ENCODE measurements at regions not wholly inside any gene's neighbourhood (a gene's known extent, or its start where the extent isn't known, plus 50 kb on each side); places are given as distances from the start of the nearest gene placed in this dataset.
"Not testable (repeated sequence)": the region's sequence is repeated elsewhere in the genome, so short reads cannot be mapped to it uniquely, and the experiment has no call there.

DNA sequence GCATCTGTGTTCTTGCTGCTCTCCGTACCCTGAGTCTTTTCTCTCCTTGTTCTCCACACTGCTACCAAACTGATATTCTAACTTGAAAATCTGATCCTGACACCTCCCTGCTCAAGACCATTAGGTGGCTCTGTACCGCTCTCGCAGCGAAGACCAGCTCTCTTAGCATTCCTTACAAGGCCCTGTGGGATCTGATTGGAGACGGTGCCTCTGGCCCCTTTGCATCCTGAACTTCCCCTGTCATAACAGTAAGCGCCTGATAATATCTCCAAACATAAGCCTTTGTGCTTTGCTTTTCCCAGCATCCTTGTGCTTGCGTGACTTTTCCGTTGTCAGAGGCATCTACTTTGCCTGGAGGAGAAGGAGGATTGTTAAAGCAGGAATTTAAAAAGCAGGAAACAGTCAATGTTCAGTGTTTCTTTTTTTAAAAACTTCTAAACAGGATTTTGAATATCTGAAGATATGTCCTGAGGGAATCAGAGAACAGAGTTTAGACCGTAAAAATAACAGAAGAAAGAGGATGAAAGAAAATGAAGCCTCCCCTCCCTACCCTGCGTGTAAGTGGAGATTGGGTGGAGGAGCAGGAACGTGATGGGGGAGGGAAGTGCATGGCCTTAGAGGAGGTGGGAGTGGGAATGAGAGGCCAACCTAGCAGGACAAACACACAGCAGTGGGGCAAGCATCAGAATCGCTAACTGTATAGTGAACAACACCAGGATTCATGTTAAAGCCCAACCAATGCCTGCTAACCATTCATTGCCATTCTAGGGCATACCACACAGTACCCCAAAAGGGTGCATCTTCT lies 89.2 kb upstream of the STMND1 start:
- no peak for DNase-seq (ENCODE audit: low read depth)

DNA sequence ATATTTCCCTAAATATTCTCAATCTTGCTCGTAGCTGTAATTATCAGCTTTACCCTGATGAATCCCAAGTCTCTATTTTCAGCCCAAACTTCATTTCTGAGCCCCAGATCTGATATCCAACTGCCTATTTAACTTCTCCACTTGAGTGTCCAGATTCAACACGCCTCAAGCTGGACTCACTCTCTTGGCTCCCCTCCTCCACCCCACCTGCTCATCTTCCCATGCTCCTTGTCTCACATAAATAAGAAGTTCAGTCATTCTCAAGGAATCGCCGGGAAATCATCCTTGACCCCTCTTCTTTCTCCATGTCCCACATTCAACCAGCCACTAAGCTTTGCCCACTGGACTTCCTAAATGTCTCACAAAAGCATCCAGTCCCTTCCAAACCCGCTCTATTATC lies 89.9 kb upstream of the STMND1 start:
- no peak for DNase-seq (ENCODE audit: low read depth)

DNA sequence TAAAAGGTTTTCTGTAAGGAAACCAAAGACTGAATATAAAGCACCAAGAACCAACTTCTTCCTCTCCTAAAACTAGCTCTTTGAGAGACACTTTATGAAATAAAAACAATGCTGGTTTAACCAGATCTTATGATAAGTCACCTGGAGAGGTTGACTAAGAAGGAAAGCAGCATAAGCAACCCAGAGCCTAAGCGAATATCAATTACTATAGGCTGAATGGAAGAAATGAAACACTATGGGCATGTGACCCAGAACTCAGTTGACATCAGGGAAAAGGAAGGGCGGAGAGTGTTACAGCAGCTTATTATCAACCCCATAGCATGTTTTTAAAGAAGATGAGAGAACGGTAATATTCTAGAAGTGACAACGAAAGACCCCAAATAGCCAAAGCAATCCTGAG lies 94.1 kb upstream of the STMND1 start:
- DNase-seq (ENCODE audit: low read depth), result no peak

DNA sequence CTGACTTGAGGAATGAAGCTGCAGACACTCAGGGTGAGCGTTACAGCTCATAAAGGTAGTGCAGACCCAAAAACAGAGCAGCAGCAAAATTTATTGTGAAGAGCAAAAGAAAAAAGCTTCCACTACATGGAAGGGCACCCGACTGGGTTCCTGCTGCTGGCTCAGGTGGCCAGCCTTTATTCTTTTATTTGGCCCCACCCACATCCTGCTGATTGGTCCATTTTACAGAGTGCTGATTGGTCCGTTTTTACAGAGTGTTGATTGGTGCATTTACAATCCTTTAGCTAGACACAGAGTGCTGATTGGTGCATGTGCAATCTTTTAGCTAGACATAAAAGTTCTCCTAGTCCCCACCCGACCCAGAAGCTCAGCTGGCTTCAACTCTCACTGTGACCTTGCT lies 95.3 kb upstream of the STMND1 start:
- no peak for DNase-seq (ENCODE audit: low read depth)

DNA sequence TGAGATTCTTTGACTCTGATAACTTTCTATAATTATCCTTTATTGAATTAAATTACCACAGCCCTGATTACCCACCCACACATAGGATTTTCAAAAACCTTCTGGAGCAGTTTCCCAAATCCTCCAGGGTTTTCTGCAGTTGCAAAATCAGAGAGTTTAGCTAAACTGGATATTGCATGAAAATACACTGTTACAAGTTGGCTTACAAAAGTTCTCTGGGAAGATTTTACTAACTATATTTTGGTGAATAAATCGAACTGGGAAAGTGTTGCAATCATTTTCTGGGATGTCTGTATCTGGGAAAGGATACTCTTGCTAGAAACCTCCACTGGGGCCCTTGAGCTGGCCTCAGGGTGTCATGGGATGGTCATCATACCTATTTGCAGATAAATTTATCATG lies 97.6 kb upstream of the STMND1 start:
- DNase-seq (ENCODE audit: low read depth), result no peak

DNA sequence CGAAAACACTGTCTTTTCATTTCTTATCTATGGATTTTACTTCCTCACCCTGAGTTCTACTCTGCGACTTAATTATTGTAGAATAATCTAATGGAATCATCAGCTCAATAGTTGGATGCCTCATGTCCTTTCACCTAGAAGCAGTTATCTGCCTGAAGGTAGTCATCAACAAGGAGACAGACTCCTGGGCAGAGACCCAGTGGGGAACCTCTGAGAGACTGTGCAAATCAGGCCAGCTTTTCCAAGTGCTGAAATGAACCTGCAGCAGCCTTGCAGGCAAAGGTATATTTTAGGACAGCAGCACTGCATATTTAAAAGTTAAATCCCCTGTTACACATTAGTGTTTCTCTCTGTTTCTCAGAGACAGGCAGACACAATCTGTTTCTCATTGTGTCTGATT lies 99.7 kb upstream of the STMND1 start:
- no peak for DNase-seq (ENCODE audit: low read depth)

DNA sequence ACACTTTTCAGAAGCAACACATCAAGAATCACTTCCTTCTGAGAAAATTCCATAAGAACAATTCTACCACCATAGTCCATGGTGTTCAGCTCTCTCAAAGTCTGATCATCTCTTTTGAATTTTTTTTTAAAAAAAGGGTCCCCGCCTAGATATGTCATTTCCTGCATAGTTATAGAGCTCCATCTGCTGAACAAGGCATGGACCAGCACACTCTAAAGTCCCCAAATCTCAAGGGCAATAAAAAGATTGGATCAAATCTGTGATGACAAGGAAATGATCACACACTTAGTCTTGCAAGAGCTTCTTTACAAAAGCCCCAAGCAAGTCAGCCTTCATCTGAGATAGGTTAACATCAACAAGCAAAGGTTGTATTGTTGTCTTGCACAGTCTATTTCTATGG lies 100.7 kb upstream of the STMND1 start:
- no peak for DNase-seq (ENCODE audit: low read depth)

DNA sequence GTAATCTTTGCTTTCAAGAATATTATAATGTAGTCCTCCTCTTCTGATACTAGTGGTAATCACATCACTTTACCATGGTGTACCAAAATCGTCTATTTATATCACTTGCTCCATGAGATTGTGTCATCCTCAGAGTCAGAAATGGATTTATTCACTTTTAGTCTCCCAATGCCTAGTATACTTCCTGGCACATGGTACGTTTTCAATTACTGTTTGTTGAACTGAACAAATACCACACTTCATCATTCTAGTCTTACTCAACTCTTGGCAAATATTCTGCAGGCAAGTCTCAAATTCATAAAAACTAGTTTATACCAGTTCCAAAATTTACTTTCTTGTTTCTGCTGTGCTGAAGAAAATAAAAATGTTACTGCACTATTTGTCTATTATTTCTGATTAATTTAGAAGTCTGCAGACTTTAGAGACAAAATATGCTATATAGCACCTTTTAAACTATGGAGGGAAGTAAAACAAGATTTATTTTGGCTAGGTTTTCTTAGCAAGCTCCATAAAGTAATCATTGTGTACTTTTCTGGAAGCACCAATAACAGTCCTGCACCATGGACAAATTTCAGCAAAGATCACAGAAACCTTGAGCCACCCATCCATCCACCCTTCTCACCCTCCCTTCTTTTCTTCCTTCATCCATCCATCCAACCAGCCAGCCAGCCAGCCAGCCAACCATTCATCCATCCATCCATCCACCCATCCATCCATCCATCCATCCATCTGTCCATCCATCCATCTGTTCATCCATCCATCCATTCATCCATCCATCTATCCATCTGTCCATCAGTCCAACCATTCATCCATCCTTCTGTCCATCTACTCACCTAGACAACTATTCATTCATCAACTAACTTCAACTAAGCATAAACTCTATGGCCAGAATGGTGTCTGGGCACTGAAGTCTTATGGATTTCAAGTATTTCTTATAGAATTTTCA lies 102.1 kb upstream of the STMND1 start:
- no peak for DNase-seq (ENCODE audit: low read depth)

DNA sequence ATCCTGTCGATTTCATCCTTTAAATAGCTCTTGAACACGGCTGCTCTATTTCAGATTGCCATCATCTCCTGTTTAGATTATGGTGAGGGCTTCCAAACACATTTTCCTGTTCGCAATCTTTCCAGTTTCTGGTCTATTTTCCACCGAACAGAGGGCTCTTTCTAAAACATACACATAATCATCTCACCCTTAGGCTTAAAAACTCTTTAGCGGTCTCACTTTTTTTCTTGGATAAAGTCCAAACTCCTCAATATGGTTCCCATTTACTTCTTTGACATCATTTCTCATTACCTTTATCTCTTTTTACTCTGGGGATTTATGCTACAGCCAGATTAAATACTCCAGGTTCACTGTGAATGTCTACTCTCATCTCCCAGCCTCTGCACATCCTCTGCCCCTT lies 103.4 kb upstream of the STMND1 start:
- no peak for DNase-seq (ENCODE audit: low read depth)

DNA sequence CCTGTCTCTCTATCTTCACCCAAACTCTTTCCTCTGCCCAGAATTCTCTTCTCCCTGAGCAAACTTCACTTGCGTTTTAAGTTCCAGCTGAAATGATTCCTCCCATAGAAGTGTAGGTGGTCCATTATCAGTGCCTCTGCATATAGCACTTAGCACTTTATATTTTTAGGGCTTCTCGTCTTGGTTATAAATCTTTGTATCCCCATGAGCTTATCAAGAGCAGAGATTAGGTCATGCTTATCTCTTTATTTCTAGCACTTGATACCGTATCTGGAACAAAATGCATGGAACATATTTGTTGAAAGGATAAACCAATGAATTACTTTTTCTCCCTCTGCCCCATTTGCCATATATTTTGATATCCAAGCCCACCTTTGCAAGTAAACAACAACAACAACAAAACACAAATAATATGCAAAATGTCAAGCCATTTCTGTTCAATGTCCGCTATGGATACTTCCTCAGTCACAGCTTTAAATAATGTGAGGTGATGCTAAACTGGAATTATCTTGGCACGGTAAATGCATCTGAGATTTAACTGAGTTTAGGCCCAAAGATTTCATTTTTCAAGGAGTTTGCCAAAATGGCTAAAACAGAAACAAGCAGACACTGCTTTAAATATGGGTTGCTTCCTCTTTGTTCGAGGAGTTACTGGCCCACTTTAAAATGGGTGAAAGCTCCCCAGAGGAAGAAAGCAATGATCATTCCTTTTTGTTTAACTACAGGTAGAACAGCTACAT lies 106.2 kb upstream of the STMND1 start:
- DNase-seq (ENCODE audit: low read depth), result no peak

DNA sequence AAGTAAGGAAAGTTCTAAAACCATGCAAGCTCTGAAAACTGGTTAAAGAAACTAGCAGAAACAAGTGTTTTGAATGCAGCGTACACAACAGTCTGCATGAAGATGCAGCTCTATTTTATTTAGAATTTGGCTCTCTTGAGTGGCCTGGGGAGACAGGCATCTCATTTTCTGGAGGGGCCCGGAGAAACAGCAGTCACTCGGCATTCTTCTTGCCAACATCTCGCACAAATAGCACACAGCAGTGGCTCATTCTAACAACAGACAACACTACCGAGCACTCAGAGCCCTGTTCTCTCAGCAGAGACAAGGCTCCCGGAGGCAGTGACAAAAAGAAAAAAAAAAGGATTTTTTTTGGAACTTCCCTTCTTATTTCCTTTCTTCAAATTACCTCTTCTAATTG lies 108.5 kb upstream of the STMND1 start:
- DNase-seq (ENCODE audit: low read depth), result no peak

DNA sequence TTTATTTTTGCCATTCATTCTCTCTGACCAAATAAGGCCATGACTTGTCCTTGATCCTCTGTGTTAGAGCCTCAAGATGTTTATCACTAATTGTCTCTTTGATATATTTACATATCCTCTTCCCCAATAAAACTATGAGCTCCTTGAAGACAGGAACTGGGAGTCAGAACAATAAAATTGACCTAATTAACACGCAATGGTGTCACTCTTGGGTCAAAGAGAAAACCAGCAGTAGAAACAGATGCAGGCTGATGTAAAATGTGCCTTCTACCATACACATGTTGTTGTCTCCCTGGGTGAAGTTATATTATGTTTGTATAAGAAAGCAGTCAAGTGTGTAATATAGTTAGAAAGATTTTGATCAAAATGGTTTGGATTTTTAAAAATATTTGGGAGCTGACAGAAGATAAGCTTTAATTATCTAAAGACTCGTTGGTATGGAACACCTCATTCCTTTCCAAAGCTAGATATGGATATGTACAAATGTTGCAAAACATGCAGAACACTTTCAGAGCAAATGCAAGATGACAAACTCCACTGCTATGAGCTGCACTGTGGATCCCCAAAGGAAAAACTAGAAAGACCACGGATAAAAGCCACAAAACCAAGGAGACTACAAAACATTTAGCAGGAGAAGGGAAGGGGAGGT lies 109.7 kb upstream of the STMND1 start:
- DNase-seq (ENCODE audit: low read depth), result no peak

DNA sequence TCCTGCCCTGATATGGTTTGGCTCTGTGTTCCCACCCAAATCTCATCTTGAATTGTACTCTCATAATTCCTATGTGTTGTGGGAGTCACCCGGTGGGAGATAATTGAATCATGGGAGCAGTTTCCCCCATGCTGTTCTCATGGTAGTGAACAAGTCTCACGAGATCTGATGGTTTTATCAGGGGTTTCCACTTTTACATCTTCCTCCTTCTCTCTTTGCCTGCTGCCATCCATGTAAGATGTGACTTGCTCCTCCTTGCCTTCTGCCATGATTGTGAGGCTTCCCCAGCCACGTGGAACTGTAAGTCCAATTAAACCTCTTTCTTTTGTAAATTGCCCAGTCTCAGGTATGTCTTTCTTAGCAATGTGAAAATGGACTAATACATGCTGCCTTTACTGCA lies 111.9 kb upstream of the STMND1 start:
- not testable (repeated sequence) for DNase-seq (ENCODE audit: low read depth)

DNA sequence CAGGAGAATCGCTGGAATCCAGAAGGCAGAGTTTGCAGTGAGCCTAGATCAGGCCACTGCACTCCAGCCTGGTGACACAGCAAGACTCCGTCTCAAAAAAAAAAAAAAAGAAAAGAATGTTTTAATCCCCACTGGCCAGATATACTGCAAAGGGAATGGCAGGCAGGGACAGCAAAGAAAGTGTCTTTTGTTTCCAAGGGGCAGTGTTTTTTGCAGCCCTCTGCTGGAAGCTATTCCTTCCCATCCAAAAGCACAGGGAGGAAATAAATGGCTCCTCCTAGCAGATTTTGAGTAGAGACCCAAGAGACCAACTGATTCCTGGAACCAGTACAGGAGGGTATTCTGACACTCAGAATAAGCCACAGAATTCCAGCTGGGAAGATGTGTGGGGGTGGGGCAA lies 112.5 kb upstream of the STMND1 start:
- DNase-seq (ENCODE audit: low read depth), result no peak

DNA sequence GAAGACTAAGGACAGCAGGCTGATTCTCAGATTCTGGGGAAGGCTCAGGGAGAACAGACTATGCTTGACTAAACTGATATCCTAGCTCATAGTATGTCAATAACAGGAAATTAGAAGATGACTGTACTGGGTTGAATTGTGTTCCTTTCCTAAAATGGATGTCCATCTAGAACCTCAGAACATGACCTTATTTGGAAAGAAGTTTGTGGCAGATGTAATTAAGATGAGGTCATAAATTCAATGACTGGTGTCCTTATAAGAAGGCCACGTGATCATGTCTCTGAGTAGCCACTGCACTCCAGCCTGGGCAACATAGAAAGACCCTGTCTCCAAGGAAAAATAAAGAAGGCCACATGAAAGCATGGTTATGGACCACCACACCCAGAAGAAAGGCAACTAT lies 113.9 kb upstream of the STMND1 start:
- no peak for DNase-seq (ENCODE audit: low read depth)

DNA sequence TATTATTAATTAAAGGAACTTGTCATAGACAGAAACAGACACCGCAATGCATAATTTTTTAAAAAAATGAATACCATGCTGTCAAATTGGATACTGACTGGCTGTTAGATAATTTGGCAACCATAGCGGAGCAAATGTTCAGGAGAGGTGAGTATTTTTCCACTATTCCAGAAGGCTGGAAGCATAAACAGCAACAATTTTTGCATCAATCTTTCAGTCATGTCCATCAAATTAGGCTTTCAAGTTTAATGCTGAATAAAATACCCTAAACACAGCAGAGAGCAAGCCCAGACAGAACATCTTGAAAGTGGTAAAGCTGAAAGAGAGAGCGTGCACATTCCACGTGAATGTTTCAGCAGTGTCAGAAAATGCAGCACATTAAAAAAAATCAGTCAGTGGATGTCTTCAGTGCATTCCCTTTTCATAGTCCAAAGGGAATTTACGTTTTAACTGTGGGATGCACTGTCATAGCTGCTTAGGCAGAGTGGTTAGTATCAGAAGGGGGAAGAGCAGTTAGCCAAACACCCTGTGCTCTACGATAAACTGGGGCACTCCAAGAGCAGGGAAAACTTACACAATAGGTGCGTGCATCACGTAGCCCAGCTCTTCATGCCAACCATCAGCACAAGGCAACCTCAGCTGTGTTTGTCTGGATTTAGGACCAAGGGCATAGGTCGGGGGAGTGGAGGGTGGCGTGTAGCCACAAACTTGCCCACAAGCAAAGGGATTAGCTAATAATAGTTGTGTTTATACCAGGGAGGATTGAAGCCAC lies 116.2 kb upstream of the STMND1 start:
- DNase-seq (ENCODE audit: low read depth), result no peak

DNA sequence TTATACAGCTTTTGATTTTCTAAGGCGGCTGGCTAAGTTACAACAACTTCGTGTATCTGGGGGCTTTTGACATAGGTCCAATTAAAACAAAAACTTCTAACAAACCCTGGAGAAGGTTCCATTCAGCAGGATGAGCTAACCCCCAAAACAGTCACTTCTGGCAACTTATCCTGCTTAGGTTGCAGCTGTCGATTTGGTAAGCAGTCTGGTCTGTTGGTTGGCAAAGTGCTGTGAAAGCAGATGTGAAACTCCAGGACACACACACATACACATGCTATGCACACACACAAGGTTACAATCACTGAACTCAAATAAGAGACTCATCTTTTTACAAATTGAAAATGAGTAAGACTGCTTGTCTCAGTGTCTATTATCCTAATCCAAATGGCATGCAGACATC lies 119.0 kb upstream of the STMND1 start:
- DNase-seq (ENCODE audit: low read depth), result no peak

DNA sequence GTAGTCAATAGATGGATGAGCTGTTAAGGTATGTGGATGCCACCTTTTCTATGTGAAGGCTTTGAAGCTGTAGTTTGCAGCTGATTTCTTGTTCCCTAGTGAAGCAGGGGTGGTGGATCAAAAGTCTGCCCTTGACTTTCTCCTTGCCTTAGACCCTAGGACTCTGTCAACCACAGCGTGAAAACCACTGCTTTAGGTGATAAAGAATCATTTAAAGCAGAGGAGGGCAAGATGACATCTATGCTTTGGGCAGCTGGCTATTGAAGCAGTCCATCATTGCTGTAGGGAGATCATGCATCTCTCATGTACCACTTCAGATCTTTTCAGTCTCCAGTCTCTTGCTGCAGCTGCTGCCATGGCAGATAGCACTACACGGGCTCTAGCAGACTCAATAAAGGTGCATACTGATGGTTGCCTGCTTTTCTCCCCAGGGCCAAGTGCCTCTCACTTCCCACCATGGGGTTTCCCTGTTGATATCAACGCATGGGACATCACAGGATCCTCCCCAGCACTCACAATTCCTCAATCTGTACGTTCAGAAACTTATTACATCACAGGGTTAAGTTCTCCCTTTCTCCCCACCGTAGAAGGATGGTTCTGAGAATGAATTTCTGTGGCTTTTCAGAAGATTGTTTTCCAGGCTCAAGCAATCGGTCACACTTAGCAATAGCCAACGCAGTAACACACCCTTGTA lies 122.0 kb upstream of the STMND1 start:
- DNase-seq (ENCODE audit: low read depth), result no peak

DNA sequence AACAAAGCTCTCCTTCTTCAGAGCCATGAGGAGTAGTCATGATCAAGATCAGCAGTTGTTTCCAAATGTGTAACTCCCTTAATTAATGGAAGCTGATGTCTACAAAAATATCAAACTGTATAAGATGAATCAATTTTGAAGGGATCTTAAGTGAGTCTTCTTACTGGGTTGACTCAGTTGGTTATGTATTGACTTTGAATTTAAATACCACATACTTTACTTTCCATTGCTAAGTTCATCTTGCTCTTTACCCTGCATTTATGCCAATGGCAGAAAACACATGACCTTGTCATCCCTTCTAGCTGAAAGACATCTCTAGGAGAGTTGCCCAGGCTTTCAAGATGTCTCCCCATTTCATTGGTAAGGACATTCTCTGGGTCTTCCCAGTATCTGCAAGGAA lies 123.2 kb upstream of the STMND1 start:
- DNase-seq (ENCODE audit: low read depth), result no peak

DNA sequence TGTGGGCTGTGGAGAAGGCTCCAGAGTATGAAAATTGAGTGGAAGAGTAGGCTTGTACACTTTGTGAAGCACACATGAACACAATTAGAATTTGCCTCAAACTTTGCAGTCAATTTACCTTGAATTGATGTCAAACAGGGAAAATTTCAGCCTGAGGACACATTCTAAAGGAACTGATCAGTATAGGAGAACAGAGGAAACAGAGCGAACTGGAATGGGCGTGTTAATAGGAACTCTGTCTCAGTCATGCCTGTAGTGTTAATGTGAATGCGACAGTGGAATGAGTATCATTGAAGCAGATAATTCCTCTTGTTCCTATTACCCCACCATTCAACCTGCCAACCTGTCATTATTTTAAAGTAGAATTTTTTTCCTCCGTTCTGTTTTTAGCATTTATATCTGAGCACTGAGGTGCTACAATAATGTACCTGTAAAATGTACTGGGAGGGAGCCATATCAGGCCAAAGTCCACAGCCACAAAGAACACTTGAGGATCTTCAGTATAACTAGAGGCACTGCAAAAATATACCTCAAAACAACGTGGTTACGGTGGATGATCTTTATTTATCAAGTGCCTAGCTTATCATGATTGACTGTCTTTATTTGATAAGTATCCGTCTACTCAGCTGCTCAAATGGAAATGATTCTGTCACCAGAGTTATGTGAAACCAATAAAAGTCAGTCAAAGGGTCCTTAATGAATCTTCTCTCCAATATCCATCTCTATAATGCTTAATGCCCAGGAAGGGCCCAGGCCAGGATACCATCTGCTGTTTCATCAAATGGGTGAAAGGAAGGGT lies 125.3 kb upstream of the STMND1 start:
- no peak for DNase-seq (ENCODE audit: low read depth)
